DMS153 treated with DMSO at 0.1 percent for 48 hours (cell line): ENCODE measurements at regions not wholly inside any gene's neighbourhood (a gene's known extent, or its start where the extent isn't known, plus 50 kb on each side); places are given as distances from the start of the nearest gene placed in this dataset.

Experiments
- DNase-seq: peaks from one replicate; lab custom pipeline; 2025; ENCODE audit not compliant: unreplicated experiment; lab: John Stamatoyannopoulos, UW

DNA sequence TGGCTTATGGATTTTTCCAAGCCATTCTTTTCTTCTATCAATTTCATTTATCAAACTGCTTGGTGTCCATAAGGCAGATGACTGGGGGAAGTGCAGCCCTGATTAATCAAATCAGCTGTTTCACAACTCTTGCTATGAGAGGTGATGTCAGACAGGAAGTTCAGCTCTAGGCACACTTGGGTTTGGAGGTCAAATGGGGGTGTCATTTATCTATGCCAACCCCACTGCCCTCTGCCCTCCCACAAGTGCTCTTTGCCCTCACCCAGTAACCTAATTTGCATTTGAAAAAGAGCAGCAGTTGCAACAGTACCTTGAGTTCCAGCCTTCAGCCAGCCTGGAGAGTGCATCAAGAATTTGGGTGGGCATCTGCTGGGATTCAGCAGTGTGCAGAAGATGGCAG, 431.3 kb upstream of the SPRED2 start:
- no peak for DNase-seq

DNA sequence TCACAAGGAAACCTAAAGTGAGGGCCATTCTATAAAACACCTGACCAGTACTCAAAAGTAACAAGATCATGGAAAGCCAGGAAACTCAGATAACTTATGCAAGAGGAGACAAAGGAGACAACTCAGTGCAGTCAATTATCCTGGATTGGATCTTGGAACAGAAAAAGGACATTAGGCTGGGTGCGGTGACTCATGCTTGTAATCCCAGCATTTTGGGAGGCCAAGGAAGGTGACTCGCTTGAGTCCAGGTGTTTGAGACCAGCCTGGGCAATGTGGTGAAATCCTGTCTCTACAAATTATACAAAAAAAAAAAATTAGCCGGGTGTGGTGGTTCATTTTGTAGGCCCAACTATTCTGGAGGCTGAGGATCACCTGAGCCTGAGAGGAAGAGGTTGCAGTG, 424.5 kb upstream of the SPRED2 start:
- no peak for DNase-seq

DNA sequence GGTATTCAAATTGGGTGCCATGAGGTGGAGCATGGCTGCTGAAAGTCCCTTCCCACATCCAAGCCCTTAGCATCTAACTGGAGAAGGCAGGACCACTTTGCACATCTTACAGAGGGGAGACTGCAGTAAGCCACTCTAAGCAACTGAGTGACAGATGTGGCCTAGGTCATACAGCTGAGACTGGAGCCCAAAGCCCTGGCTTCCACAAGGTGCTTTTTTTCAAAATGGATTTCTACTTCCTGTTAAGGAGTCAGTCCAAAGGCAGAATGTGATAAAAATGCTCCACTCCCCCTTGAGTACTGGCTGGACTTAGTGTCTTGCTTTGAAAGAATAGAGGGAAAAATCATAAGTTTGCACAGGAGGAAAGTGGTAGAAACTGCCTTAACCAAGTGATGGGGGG, 424.0 kb upstream of the SPRED2 start:
- no peak for DNase-seq

DNA sequence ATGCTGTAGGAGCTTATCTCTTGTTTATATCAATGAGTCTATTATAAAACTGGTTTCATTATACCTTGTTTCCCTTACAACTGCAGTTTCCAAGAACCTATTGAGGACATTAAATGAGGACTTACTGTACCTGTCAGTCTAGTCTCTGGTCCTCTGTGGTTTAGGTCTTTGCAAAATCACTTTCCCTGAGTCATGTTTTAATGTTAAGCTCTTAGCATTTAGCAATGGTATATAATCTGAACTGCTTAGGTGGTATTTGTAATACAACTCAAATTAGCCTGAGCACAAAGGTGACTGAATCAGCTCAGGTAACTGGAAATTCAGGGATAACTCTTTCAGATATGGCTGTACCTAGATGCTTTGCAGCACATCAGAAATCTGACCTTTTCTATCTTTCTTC, 418.3 kb upstream of the SPRED2 start:
- DNase-seq, result no peak

DNA sequence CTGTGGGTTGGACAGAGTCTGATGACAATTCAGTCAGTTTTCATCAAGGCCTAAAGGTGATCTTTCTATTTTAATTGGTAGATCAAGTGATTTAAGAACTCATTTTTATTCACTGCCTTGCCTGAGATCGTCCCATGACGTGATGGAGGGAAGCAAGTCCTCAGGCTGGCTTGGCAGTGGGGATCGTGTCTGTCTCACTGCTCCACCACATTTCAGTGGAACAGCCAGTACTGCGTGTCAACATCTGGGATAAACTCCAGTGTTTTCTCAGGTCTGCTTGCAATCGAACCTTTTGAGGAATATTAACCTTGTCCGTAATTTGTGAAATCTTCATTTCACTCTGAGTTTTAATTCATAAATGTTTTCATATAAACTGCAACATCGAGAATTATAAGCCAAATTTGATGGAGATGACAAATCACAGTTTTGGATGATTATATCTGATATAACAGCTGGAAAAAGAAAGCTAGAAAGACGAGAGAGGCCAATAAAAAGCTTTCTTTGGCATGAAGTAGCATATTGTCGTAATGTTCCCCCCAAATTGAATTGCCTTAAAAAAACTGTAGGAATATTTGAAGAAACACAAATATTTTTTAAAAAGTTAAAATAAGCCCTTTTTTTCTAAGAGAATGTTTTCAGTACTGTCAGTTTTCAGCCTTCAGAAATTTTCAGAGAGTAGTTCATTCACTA, 414.7 kb upstream of the SPRED2 start:
- DNase-seq, result no peak

DNA sequence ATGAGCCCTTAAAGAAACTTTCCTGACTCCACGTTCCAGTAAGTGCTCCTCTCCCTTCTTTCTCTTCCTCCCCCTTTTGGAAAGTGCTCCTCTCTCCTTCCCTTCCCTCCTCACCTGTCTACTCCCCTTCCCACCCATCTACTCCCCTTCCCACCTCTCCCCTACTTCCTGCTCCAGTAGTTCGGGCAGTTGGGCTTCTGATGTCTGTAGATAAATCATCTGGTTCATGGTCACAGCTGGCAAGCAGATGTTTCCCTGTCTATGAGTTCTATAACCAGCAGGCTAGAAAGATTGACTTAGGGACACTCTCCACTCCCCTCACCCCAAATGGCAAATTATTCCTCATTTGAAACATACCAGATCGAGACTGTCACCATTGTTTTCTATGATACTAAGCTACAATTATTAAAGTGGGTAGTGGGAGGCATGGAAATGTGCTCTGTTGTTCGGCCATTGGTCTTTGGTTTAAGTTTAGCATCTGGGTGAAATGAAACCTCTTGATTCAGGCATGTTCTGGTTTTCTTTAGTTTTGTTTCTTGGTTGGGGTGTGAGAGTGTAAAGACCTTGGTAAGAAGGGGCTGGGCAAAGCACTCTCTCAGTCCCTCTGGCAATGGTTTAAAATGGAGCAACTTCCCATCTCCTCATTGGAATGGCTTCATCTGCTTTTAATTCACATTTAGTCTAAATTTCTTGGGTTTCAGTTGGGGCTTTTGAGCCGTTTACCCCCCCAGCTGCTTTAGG, 413.2 kb upstream of the SPRED2 start:
- no peak for DNase-seq

DNA sequence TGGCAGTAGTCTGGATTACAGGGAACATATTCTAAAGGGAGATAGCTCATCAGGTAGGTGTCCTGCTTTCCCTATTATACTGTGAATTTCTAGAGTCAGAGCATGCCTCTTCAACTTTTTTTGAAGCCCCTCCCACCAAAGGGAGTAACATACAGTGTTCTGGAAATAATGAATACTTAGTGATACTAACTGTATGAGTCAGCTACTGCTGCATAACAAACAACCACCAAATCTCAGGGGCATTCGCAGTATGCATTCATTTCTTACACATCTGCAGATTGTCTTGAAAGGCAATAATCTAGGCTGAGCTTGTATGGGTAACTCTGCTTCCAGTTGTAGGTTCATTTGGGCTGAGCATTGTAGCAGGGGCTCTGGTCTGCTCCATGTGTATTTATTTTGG, 409.7 kb upstream of the SPRED2 start:
- DNase-seq, result no peak

DNA sequence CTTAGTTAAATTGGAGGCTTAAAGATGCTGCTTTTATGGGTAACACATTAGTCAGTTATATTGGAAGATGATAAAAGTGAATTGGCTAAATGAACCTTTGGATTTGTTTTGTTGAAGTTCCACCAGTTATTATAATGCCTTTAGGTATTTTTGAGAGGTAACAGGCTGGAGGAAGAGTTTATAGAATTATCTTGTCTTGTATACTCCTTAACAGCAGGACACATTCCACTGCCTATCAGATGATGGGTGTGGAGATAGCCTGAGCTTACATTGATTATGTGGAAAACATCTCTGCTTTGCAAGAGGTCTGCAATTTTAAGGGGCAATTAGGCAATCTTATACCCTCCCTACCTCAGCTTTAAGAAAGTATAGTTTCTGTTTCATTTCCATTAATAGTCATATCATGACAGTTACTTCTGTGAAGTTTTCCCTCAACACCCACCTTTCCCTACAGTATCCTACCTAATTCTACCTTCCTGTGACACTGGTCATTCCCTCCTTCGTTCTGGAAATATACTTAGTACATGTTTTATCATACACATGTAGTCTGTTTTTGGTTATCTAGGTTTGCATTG, 403.7 kb upstream of the SPRED2 start:
- DNase-seq, result no peak

DNA sequence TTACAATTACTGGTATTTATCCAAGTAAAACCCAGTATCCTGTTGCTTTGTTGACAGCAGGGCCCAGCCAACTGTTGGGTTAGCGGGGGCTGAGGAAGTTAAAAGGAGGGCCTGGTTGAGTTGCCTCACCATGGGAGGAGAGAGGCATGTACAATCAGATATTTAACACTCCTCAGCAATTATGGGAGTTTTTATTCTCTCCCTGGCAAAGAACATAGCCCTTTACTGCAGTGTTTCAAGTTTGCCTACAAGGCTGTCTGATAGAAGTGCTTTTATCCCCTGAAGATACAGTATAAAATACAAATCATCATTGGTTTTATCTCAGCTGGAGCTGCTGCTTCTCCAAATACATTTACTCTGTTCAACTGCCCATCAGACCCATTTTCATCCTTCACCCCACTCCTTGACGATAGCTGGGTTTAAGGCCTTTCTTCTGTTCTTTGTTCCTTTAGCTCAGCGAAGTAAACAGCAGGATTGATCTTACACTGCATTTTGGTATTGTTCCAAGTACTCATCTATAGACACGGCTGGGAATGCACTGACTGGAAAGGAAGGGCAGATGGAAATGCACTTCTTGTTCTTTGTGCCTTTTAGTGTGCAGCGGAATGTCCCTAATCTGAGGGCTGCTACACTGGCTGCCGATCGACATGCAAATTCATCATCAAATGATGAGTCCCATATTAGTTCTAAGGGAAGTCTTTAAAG, 402.5 kb upstream of the SPRED2 start:
- DNase-seq, result no peak

DNA sequence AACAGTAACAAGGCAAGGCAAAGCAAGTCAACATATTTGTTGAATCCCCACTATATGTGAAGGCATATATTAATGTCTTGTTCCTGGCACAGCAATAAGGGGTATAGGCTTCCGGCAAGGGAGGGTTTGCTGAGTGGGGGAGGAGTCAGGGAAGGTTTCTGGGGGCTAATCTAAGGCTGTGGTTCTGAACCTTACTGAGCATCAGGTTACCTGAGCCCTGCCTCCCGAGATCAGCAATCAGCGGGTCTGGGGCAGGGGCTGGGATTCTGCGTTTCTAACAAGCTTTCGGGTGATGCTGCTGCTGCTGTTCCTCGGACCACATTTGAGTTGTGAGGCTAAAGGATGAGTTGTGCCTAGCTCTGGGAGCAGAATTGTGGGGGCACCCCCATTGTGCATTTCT, 401.7 kb upstream of the SPRED2 start:
- no peak for DNase-seq

DNA sequence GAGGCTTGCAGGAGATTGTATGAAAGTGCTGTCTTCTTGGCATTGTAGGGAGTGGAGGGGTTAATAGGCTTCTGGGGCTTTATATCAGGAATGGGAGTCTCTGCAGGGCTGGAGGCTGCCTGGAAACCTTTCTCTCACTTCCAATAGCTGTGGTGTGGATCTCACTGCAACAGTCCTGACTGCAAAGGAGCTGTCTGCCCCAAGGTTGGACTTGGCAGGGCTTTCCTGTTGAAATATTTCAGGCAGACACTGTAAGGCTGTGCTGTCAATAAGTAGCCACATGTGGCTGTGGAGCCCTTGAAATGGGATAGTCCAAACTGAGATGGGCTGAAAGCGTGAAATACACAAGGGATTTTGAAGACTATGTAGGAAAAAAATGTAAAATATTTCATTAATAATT, 399.1 kb upstream of the SPRED2 start:
- no peak for DNase-seq

DNA sequence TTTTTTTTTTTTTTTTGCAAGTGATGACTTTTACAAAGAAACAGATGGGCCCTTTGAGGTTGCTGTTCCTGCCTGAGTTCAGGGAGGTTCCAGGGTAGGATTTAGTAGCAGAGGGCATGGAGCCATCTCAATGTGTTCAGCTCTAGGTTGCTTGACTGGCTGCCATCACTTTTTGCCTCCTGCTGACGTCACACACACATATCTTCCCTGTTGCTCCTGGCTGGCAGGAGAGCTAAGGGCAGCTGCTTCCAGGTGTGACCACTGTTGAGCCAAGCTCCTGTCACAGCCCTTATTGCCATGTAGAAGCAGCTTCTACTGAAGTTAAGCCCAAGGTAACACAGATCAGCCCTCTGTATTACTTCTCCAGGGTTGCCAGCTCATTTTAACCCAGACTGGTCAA, 394.2 kb upstream of the SPRED2 start:
- DNase-seq, result no peak

DNA sequence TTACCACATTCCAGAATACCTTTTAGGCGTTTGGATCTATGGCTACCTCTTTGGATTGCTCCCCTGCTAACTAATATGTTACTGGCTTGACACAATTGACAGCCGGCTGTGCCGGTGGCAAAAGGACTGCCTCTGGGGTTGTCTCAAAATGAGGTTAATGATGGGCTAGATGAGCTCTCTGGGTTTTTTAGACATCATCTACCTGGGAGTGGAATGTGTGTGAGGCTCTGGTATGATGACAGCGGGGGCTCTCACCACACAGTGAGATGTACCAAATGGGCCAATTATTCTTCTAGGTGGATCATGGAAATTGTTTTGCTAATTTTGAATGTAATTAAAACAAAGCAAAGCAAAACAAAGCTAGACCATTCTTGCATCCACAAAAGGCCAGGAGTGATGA, 391.1 kb upstream of the SPRED2 start:
- DNase-seq, result no peak

DNA sequence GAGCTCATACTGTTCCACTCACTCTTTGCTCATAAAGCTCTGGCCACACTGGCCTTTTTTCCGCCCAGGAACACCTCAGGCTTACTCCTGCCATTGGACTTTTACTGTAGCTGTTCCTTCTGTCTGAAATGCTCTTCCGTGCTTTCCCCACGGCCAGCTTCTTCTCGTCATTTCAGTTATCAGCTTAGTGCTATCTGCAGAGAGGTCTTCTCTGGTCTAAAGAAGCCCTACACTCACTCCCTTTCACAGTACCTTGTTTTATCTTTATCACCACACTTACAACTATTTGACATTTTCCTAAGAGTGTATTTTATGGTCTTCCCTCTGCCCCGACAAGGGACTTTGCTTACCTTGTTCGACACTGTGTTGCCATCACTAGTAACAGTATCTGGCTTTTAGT, 388.1 kb upstream of the SPRED2 start:
- DNase-seq, result no peak

DNA sequence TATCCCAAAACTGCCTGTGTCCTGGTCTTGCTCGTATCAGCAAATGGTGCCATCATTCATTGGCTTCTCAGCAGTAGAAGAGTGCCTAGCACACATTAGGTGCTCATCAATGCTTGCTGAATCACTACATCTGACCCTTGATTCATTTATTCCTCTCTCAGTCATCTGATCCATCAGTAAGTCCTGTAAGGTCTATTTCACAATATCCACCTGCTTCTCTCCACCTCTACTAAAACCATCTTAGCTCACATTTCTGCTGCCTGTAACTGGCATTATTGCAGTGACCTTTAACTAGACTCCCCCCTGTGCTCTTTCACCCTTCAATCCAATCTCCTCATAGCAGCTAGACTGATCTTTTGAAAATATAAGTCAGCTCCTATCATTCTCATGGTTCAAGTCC, 387.6 kb upstream of the SPRED2 start:
- no peak for DNase-seq

DNA sequence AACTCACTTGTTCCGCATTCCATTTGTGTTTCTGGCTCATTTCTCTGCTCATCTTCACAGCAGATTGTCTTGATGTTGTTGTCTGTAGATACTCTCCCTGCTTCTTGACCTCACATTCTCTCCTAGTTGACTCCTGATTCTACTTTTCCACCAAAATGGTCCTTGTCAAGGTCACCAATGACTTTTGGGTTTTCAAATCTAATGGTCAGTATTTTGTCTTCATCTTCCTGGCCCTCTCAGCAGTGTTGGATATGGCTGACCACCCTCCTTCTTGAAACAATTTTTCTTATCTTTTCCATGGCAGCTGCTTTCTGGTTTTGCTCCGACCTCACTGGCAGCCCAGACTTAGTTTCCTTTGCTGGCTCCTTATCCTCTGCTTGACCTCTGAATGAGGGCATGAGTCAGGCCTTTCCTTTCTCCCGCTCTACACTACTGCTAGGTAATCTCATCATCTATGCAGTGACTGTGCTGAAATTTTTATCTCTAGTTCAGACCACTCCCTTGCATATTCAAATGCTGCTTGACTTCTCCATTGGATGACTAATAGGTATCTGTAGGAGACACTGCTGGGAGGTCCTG, 386.6 kb upstream of the SPRED2 start:
- no peak for DNase-seq

DNA sequence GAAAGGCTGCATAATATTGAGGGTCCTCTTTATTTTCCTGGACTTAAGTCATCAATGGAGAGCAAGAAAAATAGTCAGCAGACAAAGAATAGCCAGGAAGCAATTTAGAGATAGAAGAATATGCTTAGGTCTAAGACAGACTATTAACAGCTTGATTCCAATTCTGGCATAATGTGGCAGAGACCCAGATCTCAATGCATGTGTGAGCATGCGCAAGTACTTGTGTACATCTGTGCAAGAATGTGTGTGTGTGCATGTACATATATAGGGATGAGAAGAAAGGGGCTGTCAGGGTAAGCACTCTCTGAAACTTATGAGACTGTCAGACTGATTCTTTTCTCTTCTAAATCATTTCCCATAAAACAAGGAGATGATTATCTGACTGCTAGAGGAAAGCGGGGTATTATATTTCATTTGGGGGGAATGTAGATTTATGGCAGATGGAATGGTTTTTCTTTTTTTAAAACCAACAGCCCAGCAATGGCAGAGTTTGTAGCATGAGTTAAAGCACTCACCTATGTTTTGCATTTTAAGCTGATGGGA, 381.3 kb upstream of the SPRED2 start:
- no peak for DNase-seq

DNA sequence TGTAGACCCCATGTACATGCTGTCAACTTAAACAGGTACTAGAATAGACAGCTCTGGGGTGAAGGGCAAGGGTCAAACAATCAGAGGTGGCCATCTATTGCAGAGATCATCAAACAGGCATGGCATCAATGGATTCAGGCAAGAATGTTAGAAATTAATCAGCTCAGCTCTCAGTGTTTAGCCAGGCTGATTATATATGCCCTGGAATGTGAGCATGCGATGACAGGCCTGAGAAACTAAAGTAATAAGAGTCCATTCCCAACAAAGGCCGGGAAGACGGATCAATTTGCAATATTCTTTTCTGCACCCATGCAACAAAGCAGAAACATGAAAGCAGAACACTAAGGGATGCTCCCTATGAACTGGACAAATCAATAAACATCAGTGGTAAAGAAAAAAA, 380.5 kb upstream of the SPRED2 start:
- no peak for DNase-seq

DNA sequence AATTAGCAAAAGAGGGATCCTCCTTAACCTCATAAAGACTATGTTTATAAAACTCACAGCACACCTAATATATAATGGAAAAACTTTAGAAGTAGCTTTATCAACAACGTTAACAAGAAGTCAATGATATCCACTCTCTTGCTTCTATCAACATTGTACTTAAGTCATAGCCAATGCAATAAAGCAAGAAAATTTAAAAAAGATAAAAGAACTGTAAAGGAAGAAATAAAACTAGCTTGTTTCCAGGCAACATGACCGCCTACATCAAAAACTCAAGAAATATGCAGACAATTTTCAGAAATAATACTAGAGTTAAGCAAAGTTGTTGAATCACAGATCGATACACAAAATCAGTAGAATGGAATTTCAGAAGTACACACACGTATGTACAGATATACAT, 375.5 kb upstream of the SPRED2 start:
- no peak for DNase-seq

DNA sequence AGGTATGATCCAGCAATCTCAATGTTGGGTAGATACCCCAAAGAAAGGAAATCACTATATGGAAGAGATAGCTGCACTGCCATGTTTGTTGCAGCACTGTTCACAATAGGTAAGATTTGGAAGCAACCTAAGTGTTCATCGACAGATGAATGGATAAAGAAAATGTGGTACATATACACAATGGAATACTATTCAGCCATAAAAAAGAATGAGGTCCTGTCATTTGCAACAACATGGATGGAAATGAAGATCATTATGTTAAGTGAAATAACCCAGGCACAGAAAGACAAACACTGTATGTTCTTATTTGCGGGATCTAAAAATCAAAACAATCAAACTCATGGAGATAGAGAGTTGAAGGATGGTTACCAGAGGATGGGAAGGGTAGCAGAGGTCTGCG, 372.4 kb upstream of the SPRED2 start:
- DNase-seq, result no peak

DNA sequence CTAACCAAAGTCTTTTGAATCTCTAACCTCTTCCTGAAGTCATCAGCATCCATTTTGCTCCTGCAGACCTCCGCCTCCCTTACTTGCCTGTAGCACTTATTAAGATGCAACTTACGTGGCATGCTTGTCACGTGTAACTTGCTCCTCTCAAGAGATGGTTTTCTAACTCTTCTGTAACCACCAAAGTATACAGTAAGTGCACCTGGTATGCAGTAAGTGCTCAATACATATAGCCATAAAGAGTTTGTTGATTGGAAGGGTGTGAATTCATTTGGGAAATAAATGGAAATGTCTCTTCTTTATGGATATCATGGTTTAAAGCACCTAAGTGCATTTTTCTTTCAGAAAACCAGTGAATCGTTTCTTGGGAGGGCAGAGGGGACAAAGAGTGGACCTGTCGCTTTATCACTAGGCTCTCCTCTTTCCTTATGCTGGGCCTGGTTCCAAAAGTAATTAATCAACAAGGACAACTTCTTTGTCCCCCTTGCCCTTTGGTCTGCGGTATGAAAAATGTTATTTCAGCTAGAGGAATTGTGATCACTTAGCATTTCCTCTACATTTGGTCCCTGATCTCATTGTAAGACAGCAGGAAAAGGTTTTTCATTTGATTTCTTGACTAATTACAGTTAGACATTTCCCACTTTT, 370.0 kb upstream of the SPRED2 start:
- no peak for DNase-seq
